BJ (cell line): ENCODE measurements at regions not wholly inside any gene's neighbourhood (a gene's known extent, or its start where the extent isn't known, plus 50 kb on each side); places are given as distances from the start of the nearest gene placed in this dataset.

Source experiments
- CTCF ChIA-PET: fragments of 350-600 bp; formaldehyde crosslinking; extraction: SDS; loops from one replicate; lab custom pipeline; 2021; ENCODE audit warnings: antibody characterized with exemption, inconsistent platforms; lab: Yijun Ruan, JAX
- POLR2A ChIA-PET: fragments of 300-600 bp; sonication (Branson Sonifier 250); formaldehyde crosslinking; extraction: SDS; loops from one replicate; lab custom pipeline; 2021; ENCODE audit warnings: antibody characterized with exemption; lab: Charles Lee
- DNase-seq: peaks from one replicate; pipeline ENCODE4 v3.0.0-alpha.2; 2011; ENCODE audit warnings: low read depth
- H3K27me3 ChIP-seq: 2 replicates; pipeline ENCODE4 v1.6.0; 2011; ENCODE audit warnings: low read length; ENCODE audit not compliant: control insufficient read depth, insufficient read depth
- H3K36me3 ChIP-seq: 2 replicates; pipeline ENCODE4 v1.5.1; 2011; ENCODE audit warnings: low read length; ENCODE audit not compliant: control insufficient read depth, insufficient read depth
- H3K4me3 ChIP-seq: 2 replicates; pipeline ENCODE4 v1.5.1; 2011; ENCODE audit warnings: low read depth, mild to moderate bottlenecking, control low read depth, low read length
- TF ChIP-seq, protein P1 (sequence below): IDR thresholded peaks from 2 replicates; pipeline ENCODE4 v1.5.1; 2011; ENCODE audit warnings: low read depth, mild to moderate bottlenecking, control low read depth, inconsistent platforms, low read length, moderate library complexity; ENCODE audit not compliant: insufficient read depth

DNA sequence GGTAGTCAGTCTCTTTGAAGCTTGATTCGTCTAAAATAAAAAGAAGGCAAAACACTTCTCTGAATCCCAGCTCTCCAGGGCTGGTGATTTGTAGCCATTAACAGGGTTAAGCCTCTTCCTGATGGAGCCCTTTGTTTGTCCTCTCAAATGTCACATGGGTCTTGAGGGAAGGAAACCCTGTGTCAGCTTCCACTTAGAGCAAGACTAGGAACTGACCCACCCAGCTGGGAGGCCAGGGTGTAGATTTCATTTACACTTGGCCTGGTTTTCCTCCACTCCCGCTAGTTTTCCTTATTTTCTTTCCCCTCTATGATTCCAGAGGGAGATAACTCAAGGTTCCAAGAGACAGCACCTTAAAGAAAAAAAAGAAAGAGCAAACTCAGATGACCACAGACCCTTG is 230.5 kb upstream of the EGLN3 start:
- DNase-seq: no peak
- no peaks in the 10 kb centered on the region for H3K36me3 ChIP-seq
- no peak overlapping the region for H3K4me3 ChIP-seq
- POLR2A ChIA-PET: no interaction called here
- no peaks in the 10 kb centered on the region for H3K27me3 ChIP-seq
- TF ChIP-seq, protein P1, sequence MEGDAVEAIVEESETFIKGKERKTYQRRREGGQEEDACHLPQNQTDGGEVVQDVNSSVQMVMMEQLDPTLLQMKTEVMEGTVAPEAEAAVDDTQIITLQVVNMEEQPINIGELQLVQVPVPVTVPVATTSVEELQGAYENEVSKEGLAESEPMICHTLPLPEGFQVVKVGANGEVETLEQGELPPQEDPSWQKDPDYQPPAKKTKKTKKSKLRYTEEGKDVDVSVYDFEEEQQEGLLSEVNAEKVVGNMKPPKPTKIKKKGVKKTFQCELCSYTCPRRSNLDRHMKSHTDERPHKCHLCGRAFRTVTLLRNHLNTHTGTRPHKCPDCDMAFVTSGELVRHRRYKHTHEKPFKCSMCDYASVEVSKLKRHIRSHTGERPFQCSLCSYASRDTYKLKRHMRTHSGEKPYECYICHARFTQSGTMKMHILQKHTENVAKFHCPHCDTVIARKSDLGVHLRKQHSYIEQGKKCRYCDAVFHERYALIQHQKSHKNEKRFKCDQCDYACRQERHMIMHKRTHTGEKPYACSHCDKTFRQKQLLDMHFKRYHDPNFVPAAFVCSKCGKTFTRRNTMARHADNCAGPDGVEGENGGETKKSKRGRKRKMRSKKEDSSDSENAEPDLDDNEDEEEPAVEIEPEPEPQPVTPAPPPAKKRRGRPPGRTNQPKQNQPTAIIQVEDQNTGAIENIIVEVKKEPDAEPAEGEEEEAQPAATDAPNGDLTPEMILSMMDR: no peak
- CTCF ChIA-PET: no interaction called here

DNA sequence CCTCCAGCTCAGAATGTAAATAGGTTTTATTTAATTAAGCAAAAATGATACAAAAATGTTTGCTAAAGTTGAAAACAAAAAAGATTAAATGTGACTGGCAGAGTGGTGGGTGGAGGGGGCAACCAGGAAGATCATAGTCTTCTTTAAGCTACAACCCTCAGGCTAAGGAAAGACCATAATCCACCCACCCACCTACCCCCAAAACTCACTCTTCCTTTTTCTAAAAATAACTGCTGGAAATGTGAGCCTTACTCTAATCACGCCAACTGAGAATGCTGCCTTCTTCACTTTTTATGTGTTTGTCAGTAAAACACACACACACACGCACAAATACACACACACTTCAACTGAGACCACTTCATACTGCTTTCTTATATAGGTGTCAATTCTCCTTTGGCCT is 230.0 kb upstream of the EGLN3 start:
- ChIA-PET CTCF (interaction anchor here (0.8 to 0.9 kb wide), 2 partner anchors 49 to 1066 kb away, joined by 3 read pairs; no protein-coding TSS in a partner anchor), POLR2A (no interaction called here)
- H3K27me3 ChIP-seq: no peaks in the 10 kb centered on the region
- DNase-seq: no peak
- H3K36me3 ChIP-seq: no peaks in the 10 kb centered on the region
- TF ChIP-seq, protein P1: no peak
- H3K4me3 ChIP-seq: no peak overlapping the region

DNA sequence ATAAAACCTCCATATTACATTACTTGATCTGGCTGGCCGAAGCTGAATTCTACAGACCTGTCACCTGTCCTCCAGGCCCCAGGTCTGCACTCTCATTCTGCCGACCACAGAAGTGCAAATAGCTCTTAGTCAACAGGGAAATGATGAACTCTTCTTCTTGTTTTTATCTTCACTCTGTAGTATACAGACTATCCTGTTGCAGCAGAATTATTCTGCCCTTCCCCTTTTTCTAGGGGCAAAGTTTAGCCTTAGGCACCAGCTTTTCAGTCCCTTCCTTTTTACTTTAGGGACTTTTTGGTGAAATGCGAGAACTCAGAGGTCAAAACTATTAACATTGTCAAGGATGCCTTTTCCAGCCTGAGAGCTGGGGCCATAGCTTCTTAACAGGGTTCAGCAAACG is 229.6 kb upstream of the EGLN3 start:
- POLR2A ChIA-PET: no interaction called here
- no peak for DNase-seq
- Histone ChIP-seq H3K4me3 (no peak overlapping the region), H3K36me3 (no peaks in the 10 kb centered on the region), H3K27me3 (no peaks in the 10 kb centered on the region)
- CTCF ChIA-PET: interaction anchor here (0.8 to 0.9 kb wide), 2 partner anchors 48 to 1066 kb away, joined by 3 read pairs; no protein-coding TSS in a partner anchor
- TF ChIP-seq, protein P1: no peak

DNA sequence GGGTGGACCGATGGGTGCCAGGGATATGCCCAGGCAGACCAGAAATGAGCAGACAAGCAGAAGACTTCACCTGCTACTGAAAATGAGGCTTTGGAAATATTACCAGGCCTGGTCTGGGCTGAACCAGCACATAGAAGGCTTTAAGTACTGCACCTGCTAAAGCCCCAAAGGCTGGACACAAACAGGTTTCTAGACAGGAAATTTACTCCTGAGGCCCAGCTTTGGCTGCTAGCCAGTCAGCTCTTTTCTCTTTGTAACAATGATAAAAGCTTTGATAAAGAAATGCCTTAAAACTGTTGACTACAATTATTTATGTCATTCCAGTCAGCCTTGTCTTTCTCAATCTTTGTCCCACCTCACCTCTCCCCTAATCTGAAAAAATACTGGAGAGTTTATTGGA is 228.9 kb upstream of the EGLN3 start:
- ChIA-PET CTCF (interaction anchor here (0.9 kb wide), 1 partner anchor 48 kb away, joined by 3 read pairs; no protein-coding TSS in a partner anchor), POLR2A (no interaction called here)
- Histone ChIP-seq H3K36me3 (no peaks in the 10 kb centered on the region), H3K4me3 (no peak overlapping the region), H3K27me3 (no peaks in the 10 kb centered on the region)
- TF ChIP-seq, protein P1: no peak
- no peak for DNase-seq

DNA sequence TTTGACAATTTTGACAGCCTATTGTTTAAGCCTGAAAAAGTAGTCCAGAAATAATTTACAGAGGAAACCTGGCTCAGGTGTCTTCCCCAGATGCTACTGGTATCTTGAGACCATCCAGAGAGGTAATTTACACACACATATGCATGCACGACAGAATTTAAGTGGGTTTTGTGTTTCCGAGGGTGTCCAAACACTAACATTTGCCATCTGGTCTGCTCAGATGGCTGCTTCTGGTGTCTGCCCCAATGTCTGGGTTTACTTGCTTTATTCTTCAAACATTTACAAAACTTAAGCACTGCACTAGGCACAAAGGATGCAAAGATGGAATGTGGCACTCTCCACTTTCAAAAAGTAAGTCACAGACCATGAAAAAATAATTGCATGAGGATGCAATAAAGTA is 226.6 kb upstream of the EGLN3 start:
- CTCF ChIA-PET: no interaction called here
- Histone ChIP-seq H3K27me3 (peaks cover 2% of the 10 kb centered on the region; the same call in 1 of the 2 replicates), H3K36me3 (no peaks in the 10 kb centered on the region), H3K4me3 (no peak overlapping the region)
- no peak for DNase-seq
- TF ChIP-seq, protein P1: no peak
- POLR2A ChIA-PET: no interaction called here
